Progenitor cell of endocrine pancreas (in vitro differentiated cells): ENCODE measurements at regions not wholly inside any gene's neighbourhood (a gene's known extent, or its start where the extent isn't known, plus 50 kb on each side); places are given as distances from the start of the nearest gene placed in this dataset.

Experiments
- DNase-seq: peaks from one replicate; pipeline ENCODE4 v3.0.0; 2021; ENCODE audit warnings: low spot score; ENCODE audit not compliant: unreplicated experiment
- H3K27ac Mint-ChIP-seq: 2 replicates; pipeline ENCODE4 v1.8.0; 2021; ENCODE audit warnings: mild to moderate bottlenecking, moderate library complexity, mixed read lengths
- H3K27me3 Mint-ChIP-seq: 2 replicates; pipeline ENCODE4 v1.8.0; 2021; ENCODE audit warnings: mixed read lengths
- H3K36me3 Mint-ChIP-seq: 2 replicates; pipeline ENCODE4 v1.8.0; 2022; ENCODE audit warnings: mixed read lengths; ENCODE audit not compliant: insufficient read depth
- H3K4me1 Mint-ChIP-seq: 2 replicates; pipeline ENCODE4 v1.8.0; 2021; ENCODE audit warnings: low read depth, mixed read lengths
- H3K4me3 Mint-ChIP-seq: 2 replicates; pipeline ENCODE4 v1.8.0; 2021; ENCODE audit warnings: low read depth, mild to moderate bottlenecking, moderate library complexity, mixed read lengths
- H3K9me3 Mint-ChIP-seq: 2 replicates; pipeline ENCODE4 v1.8.0; 2021; ENCODE audit warnings: low read depth, mixed read lengths
- TF ChIP-seq, protein P1 (sequence below): fragments of 200-600 bp; sonication (generic); IDR thresholded peaks from one replicate; pipeline ENCODE4 v1.5.0; 2021; ENCODE audit warnings: antibody characterized with exemption, mild to moderate bottlenecking; ENCODE audit not compliant: unreplicated experiment

DNA sequence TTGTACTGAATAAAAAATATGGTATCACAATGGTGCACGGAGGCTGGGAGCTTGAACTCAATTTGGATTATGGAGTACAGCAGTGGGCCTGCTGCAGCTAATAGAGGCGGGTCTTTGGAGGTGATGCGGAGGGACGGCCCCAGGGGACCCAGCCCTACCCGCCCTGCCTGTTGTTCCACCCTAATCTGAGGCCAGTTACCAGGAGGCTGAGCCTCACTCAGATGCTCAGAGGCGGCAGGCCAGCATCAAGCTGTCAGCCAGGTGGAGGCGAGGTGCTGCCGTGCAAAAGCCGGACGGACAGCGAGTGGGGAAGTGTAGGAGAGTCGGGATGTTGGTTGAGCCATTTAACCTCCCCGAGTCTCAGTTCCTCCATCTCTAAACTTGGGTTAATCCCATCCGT is 218.5 kb upstream of the RGMA start:
- H3K27ac Mint-ChIP-seq: no peak overlapping the region
- TF ChIP-seq, protein P1, sequence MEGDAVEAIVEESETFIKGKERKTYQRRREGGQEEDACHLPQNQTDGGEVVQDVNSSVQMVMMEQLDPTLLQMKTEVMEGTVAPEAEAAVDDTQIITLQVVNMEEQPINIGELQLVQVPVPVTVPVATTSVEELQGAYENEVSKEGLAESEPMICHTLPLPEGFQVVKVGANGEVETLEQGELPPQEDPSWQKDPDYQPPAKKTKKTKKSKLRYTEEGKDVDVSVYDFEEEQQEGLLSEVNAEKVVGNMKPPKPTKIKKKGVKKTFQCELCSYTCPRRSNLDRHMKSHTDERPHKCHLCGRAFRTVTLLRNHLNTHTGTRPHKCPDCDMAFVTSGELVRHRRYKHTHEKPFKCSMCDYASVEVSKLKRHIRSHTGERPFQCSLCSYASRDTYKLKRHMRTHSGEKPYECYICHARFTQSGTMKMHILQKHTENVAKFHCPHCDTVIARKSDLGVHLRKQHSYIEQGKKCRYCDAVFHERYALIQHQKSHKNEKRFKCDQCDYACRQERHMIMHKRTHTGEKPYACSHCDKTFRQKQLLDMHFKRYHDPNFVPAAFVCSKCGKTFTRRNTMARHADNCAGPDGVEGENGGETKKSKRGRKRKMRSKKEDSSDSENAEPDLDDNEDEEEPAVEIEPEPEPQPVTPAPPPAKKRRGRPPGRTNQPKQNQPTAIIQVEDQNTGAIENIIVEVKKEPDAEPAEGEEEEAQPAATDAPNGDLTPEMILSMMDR: no peak
- peaks cover 18% of the 10 kb centered on the region for H3K27me3 Mint-ChIP-seq
- H3K9me3 Mint-ChIP-seq: no peaks in the 10 kb centered on the region
- H3K36me3 Mint-ChIP-seq: no peaks in the 10 kb centered on the region
- no peak for DNase-seq
- peaks cover 5% of the 10 kb centered on the region for H3K4me1 Mint-ChIP-seq
- H3K4me3 Mint-ChIP-seq: no peak overlapping the region

DNA sequence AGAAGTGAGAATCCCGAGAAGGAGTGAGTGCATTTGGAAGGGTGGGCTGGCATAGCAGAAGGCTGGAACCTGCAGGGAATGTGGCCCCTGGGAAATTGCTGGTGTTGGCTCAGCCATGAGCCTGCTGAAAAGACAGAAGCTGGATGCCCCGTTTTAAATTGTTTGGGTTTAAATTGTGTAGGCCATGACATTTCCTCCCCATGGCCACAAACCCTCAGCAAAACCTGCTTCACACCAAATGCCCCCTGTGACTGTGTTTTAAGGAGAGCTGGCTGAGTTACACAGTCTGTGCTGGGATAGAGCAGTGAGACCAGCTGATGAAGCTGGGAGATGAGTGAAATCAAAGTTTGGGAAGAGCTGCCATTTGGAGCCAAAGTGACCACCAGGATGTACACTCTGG is 216.3 kb upstream of the RGMA start:
- Mint-ChIP-seq H3K9me3 (no peaks in the 10 kb centered on the region), H3K4me1 (no peaks in the 10 kb centered on the region), H3K4me3 (no peak overlapping the region), H3K27ac (no peak overlapping the region), H3K27me3 (peaks cover 27% of the 10 kb centered on the region), H3K36me3 (no peaks in the 10 kb centered on the region)
- DNase-seq: no peak
- TF ChIP-seq, protein P1: no peak

DNA sequence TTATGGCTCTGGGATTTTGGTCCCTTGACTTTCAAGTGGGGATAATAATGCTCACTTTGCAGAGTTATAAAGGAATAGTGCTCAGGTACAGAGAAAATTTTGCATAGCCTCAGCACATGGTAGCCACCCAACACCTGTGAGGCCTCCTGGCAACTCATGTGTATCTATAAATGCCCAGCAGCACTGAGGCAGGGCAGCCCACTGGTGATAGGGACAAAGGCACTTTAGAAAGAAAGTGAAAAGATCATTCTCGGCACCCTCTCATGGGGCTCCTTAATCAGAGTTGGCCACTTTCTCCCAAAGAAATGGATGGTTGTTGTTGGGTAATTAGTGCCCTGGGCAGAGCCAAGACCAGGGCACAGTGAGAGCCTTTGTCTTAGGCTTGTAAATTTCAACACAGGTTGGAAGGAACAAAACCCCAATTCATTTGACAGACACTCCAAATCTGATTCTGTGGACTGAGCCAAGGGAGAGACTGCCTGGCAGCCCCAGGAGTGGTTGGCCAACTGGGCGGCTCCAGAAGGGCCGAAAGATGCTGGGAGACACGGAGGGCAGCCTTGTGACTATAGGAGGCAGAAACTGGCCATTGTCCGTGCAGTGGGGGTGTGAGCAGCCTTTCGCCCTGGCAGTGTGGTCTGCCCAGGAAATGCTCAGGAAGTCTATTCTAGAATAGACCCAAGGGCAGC is 213.2 kb upstream of the RGMA start:
- Mint-ChIP-seq H3K4me3 (no peak overlapping the region), H3K27ac (no peak overlapping the region), H3K27me3 (peaks cover 22% of the 10 kb centered on the region), H3K4me1 (no peaks in the 10 kb centered on the region), H3K9me3 (no peaks in the 10 kb centered on the region), H3K36me3 (no peaks in the 10 kb centered on the region)
- no peak for DNase-seq
- TF ChIP-seq, protein P1: no peak

DNA sequence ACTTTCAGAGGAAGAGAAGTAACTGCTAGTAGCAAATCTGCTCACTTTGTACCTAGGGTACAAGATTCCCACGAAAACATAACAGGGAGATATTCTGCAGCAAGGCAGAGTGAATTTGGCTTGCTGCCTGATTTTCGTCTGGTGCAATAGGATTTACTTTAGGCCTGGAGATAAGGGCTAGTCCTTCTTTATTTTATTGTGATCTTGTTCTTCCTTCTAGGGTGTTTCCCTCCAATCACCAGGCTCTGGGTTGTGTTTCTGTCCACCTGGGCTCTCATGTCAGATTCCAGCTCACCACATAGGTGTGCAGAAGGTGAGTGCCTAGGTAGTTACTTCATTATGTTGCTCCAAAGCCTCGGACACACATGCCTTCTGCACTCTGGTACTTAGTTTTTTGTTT is 211.8 kb upstream of the RGMA start:
- H3K4me1 Mint-ChIP-seq: no peaks in the 10 kb centered on the region
- no peak overlapping the region for H3K27ac Mint-ChIP-seq
- no peaks in the 10 kb centered on the region for H3K9me3 Mint-ChIP-seq
- H3K36me3 Mint-ChIP-seq: no peaks in the 10 kb centered on the region
- no peak overlapping the region for H3K4me3 Mint-ChIP-seq
- H3K27me3 Mint-ChIP-seq: peaks cover 21% of the 10 kb centered on the region
- no peak for DNase-seq
- TF ChIP-seq, protein P1: no peak

DNA sequence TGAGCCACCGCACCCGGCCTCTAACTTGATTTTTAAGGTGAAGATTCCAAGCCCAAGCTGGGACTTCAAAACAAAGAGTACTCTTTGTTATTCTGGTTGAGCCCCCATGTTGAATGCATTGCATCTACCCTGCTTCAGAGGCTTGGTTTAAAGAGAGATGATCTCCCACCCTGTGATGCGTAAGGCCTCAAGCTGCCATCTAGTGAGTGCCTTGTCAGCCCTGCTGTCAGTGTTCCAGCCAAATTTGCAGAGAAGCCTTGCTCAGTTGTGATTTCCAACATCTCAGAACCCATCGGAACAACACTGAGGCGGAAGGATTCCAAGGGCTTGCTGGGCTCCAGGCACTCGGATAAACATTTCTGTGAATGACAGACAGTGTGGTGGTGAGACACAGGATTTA is 210.7 kb upstream of the RGMA start:
- Mint-ChIP-seq H3K36me3 (no peaks in the 10 kb centered on the region), H3K4me1 (no peaks in the 10 kb centered on the region), H3K9me3 (no peaks in the 10 kb centered on the region), H3K4me3 (no peak overlapping the region), H3K27me3 (peaks cover 11% of the 10 kb centered on the region), H3K27ac (no peak overlapping the region)
- DNase-seq: no peak
- TF ChIP-seq, protein P1: no peak
